RWPE1 (cell line): ENCODE measurements at regions not wholly inside any gene's neighbourhood (a gene's known extent, or its start where the extent isn't known, plus 50 kb on each side); places are given as distances from the start of the nearest gene placed in this dataset.
A peak's percentile ranks its signal among the peaks of the same experiment; 100 is the strongest.

Experiments
- CTCF ChIA-PET: fragments of 350-600 bp; sonication (Branson Sonifier 250); formaldehyde crosslinking; extraction: SDS; loops from one replicate; lab custom pipeline; 2021; lab: Yijun Ruan, JAX
- POLR2A ChIA-PET: fragments of 400-600 bp; formaldehyde crosslinking; extraction: SDS; loops from one replicate; lab custom pipeline; 2020; ENCODE audit warnings: antibody characterized with exemption; ENCODE audit not compliant: low non-redundant PET; lab: Yijun Ruan, JAX
- DNase-seq: peaks from one replicate; pipeline ENCODE4 v3.0.0; 2012; ENCODE audit warnings: low spot score
- H3K27ac ChIP-seq: fragments of 450-650 bp; 2 replicates; pipeline ENCODE4 v1.5.1; 2017
- TF ChIP-seq, protein P1 (sequence below): fragments of 450-650 bp; conservative IDR thresholded peaks from 2 replicates; pipeline ENCODE4 v1.5.1; 2017; ENCODE audit warnings: low read depth, mild to moderate bottlenecking

DNA sequence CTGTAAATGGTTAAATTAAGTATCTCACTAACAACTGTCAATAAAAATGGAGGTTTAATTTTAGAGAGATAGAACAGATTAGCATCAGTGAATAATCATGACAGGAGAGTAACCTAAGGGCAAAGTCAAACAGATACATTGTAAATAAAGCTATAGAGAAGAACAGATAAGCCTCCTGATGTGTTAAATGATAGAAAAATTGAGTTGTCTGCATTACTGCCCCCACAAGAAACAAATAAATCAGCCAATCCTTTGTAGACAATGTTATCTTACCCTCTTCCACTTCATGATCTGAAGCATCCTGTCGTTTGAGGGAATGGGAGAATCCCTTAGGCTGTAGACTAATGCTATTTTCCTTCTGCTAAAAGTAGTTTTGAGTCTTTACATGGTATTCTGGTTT lies 147.8 kb downstream of the PCDH18 start:
- no peak for DNase-seq
- ChIA-PET CTCF (interaction anchor here (0.7 kb wide), 1 partner anchor 980 kb away, joined by 3 read pairs; no protein-coding TSS in a partner anchor), POLR2A (no interaction called here)
- H3K27ac ChIP-seq = no peak overlapping the region
- TF ChIP-seq, protein P1, sequence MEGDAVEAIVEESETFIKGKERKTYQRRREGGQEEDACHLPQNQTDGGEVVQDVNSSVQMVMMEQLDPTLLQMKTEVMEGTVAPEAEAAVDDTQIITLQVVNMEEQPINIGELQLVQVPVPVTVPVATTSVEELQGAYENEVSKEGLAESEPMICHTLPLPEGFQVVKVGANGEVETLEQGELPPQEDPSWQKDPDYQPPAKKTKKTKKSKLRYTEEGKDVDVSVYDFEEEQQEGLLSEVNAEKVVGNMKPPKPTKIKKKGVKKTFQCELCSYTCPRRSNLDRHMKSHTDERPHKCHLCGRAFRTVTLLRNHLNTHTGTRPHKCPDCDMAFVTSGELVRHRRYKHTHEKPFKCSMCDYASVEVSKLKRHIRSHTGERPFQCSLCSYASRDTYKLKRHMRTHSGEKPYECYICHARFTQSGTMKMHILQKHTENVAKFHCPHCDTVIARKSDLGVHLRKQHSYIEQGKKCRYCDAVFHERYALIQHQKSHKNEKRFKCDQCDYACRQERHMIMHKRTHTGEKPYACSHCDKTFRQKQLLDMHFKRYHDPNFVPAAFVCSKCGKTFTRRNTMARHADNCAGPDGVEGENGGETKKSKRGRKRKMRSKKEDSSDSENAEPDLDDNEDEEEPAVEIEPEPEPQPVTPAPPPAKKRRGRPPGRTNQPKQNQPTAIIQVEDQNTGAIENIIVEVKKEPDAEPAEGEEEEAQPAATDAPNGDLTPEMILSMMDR = no peak

DNA sequence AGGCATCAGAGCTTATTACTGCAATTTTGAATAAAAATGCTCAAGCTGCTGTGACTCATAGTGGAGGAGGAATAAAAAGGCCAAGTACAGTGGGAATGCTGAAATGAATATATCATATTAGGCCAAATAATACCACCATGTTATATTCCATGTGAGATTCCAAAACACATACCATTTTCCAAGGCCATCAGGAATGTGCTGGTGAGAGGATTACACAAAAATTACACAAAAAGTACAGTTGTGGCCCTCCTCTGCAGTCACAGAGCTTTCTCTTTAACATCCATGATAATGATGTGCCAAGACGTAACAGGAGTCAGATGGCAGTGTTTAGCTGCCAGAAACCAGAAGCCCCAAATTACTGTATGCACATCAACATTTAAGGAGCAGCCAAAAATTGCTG lies 153.5 kb downstream of the PCDH18 start:
- TF ChIP-seq, protein P1 = no peak
- CTCF ChIA-PET = no interaction called here
- no peak for DNase-seq
- POLR2A ChIA-PET = no interaction called here
- no peak overlapping the region for H3K27ac ChIP-seq

DNA sequence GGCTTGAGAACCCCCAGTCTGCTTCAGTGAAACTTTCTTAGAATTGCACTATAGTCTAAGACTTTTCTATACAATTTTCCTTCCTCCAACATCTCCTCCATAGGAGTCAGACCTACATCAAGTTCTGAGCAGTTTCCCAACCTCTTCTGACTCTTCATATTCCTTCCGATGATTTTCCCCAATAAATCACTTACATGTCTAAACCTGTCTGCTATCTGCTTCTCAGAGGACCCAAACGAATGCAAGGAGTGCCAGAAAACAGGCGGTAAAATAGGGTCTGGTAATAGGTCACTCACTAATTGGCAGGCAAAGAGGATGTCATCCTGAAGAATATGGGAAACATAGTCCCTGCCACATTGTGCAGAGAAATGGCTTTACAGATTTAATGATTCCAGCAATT lies 153.9 kb downstream of the PCDH18 start:
- H3K27ac ChIP-seq = no peak overlapping the region
- TF ChIP-seq, protein P1 = no peak
- ChIA-PET CTCF (no interaction called here), POLR2A (no interaction called here)
- DNase-seq = peak; percentile 13

DNA sequence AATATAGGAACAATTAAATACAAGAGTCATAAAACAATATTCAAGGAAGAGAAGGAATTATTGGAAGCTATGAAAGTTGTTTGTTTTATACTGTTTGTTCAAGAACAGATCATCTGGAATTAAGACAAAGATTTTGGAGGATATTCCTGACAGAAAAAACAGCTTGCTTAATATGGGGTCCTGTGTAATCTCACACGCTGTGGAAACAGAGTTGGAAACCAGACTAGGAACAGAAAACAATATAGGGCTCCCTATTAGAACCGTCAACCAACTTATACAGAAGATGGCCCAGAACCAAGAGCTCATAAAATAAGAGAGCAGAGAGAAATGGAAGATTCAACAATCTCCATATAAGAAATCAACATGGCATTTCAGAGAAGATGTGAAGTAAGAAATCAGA lies 156.0 kb downstream of the PCDH18 start:
- ChIA-PET CTCF (interaction anchor here (0.7 kb wide), 1 partner anchor 482 kb away, joined by 4 read pairs; no protein-coding TSS in a partner anchor), POLR2A (no interaction called here)
- TF ChIP-seq, protein P1 = no peak

DNA sequence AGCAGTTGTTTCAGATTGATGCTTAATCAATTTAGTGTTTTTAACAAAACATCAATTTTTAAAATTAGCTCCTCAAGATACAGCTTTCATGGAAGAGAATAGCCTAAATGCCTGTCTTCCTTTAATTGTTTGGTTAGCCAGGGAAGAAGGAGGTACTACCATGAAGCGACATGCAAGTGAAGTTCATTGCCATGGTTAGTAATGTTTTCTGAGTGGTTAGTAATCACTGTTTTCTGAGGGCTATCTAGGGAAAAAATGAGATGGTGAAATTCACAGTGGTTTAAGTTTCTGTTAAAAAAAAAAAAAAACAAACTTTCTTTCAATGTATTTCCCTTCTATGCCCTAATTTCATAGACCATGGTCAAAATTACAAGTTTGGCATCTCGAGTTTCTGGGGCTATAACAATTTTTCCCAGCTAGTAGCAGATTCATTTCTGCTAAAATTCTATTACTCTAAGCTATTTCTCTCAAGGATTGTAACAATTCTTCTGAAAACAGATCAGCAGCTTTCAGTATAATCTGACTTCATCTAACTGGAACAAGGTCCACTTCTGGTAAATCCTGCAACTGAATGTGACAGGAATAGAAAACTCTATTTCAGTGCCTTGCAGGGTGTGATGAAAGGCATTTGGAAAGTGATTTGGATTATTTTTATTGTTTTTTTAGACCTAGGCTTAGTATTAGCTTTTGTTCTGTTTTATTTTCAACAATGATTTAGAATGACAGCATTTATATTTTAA lies 157.0 kb downstream of the PCDH18 start:
- H3K27ac ChIP-seq = no peak overlapping the region
- no peak for DNase-seq

More for the DNA sequence above, 156.0 kb downstream of the PCDH18 start:
- DNase-seq = no peak
- no peak overlapping the region for H3K27ac ChIP-seq

DNA sequence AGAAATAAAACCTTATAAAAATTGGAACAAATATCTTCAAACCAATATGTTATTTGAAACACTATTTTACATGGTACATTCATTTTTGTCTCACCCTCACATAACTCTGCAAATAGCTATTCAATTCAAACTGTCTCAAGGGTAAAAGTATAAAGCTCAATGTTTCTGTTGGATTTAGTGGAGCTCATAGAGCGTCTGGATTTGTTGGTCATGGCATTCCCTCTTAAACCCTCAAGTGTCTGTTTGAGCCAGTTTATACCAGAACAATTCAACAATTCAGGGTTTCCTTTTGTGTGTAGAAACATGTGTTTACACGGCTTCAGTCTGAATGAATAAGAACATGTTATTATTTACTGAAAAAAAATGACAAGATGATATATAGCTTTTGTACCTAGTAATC lies 161.6 kb downstream of the PCDH18 start:
- CTCF ChIA-PET = no interaction called here
- H3K27ac ChIP-seq = no peak overlapping the region
- POLR2A ChIA-PET = no interaction called here
- TF ChIP-seq, protein P1 = no peak
- no peak for DNase-seq

More for the DNA sequence above, 157.0 kb downstream of the PCDH18 start:
- ChIA-PET CTCF (interaction anchor here (0.7 kb wide), 1 partner anchor 483 kb away, joined by 4 read pairs; no protein-coding TSS in a partner anchor), POLR2A (no interaction called here)
- TF ChIP-seq, protein P1 = no peak
